ENCODE measurements at regions not wholly inside any gene's neighbourhood (a gene's known extent, or its start where the extent isn't known, plus 50 kb on each side); places are given as distances from the start of the nearest gene placed in this dataset.

DNA sequence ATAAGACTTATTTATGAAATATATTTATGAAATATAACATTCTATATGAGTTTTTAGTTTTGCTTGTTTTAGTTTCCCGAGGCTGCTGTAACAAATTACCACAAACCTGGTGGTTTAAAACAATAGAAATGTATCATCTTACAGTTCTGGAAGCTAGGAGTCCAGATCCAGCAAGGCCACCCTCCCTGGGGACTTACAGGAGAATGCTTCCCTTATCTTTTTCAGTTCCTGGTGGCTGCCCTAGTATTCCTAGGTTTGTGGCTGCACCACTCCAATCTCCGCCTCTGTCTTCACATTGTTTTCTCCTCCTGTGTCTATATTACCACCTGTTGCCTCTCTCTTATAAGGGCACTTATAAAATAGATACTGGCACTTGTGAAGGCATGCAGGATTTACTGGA, 877.8 kb downstream of the TUSC7 start:
- TF ChIP-seq, protein P1, sequence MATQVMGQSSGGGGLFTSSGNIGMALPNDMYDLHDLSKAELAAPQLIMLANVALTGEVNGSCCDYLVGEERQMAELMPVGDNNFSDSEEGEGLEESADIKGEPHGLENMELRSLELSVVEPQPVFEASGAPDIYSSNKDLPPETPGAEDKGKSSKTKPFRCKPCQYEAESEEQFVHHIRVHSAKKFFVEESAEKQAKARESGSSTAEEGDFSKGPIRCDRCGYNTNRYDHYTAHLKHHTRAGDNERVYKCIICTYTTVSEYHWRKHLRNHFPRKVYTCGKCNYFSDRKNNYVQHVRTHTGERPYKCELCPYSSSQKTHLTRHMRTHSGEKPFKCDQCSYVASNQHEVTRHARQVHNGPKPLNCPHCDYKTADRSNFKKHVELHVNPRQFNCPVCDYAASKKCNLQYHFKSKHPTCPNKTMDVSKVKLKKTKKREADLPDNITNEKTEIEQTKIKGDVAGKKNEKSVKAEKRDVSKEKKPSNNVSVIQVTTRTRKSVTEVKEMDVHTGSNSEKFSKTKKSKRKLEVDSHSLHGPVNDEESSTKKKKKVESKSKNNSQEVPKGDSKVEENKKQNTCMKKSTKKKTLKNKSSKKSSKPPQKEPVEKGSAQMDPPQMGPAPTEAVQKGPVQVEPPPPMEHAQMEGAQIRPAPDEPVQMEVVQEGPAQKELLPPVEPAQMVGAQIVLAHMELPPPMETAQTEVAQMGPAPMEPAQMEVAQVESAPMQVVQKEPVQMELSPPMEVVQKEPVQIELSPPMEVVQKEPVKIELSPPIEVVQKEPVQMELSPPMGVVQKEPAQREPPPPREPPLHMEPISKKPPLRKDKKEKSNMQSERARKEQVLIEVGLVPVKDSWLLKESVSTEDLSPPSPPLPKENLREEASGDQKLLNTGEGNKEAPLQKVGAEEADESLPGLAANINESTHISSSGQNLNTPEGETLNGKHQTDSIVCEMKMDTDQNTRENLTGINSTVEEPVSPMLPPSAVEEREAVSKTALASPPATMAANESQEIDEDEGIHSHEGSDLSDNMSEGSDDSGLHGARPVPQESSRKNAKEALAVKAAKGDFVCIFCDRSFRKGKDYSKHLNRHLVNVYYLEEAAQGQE (IDR thresholded peaks at IDR 0.05; ENCODE audit: insufficient read depth in 1 of 2, low read depth in 2 of 2, low read length in 2 of 2) = no peak
- TF ChIP-seq SIN3A (IDR thresholded peaks at IDR 0.05; ENCODE audit: borderline replicate concordance, insufficient read depth, low read length) (no peak), TAF1 (IDR thresholded peaks at IDR 0.05; ENCODE audit: borderline replicate concordance, insufficient read depth, low read length) (no peak), POLR2AphosphoS5 (IDR thresholded peaks at IDR 0.05; ENCODE audit: low read depth, low read length) (no peak), FOXP2 (optimal IDR thresholded peaks at IDR 0.05; ENCODE audit: borderline replicate concordance, extremely low read depth, extremely low read length, insufficient read depth) (no peak)

Data from PFSK-1 (cell line).